ENCODE measurements at regions not wholly inside any gene's neighbourhood (a gene's known extent, or its start where the extent isn't known, plus 50 kb on each side); places are given as distances from the start of the nearest gene placed in this dataset.
A peak's percentile ranks its signal among the peaks of the same experiment; 100 is the strongest.

DNA sequence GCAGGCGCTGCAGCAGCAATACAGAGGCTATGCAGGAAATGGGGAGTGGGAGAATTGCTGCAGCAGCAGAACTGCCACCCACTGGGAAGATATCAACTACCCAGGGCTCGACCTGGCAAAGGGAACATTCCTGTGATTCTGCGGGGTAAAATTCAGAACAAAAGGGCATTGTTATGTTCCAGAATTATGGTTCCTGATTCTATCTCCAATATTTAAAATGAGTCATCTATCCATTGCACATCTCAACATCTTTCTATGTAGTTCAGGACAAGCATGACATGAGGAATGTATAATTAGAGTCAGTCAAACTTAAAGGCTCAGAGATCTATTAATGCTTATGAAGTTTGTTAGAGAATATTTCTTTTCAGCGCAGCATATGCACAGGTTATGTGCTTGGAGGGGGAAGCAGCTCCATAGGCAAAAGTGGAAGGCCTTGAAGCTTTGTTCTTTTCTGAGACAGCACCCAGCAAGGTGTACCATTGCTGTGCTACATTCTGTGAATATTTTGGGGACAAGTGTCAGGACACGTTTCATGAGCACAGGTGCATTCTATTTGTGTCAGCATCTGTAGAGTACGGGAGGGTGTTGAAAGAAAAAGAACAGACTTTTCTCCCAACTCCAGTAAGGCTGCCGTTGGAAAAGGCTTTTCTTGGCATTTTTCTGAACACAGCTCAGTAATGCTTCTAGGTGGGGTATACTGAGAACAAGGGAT, 395.6 kb upstream of the MPDZ start:
- no peak overlapping the region for H3K4me3 Mint-ChIP-seq
- ATAC-seq (no peak), DNase-seq (ENCODE audit: low spot score) (no peak)
- H3K4me1 Mint-ChIP-seq = peaks cover 13% of the 10 kb centered on the region
- Histone ChIP-seq H3K4me2 (no peak overlapping the region), H3K36me3 (ENCODE audit: insufficient read depth) (no peaks in the 10 kb centered on the region), H3K27me3 (ENCODE audit: insufficient read depth) (no peaks in the 10 kb centered on the region), H4K20me1 (replicated peaks; ENCODE audit: insufficient read depth) (no peaks in the 10 kb centered on the region), H2AFZ (peak overlapping the region; percentile 70; the same call in 1 of the 2 replicates), H3K27ac (ENCODE audit: low read depth) (no peak overlapping the region), H3K4me3 (no peak overlapping the region), H3K4me1 (ENCODE audit: insufficient read depth) (no peaks in the 10 kb centered on the region), H3K79me2 (replicated peaks; ENCODE audit: insufficient read depth) (no peaks in the 10 kb centered on the region), H3F3A (replicated peaks; ENCODE audit: low read depth) (no peaks in the 10 kb centered on the region), H3K9me2 (ENCODE audit: insufficient read depth) (peaks cover 4% of the 10 kb centered on the region; the same call in 1 of the 2 replicates)
- H3K27ac Mint-ChIP-seq = no peak overlapping the region
- no peaks in the 10 kb centered on the region for H3K36me3 Mint-ChIP-seq (ENCODE audit: low read depth)
- TF ChIP-seq POLR2AphosphoS5 (IDR thresholded peaks at IDR 0.05; ENCODE audit: low read depth) (no peak), CTCF (conservative IDR thresholded peaks at IDR 0.05; ENCODE audit: low read depth in 2 of 2) (no peak), NANOG (IDR thresholded peaks at IDR 0.05; ENCODE audit: borderline replicate concordance) (no peak), JUNB (IDR thresholded peaks at IDR 0.05; ENCODE audit: unreplicated experiment) (no peak), CREB1 (CRISPR knock-in tag; IDR thresholded peaks at IDR 0.05; ENCODE audit: low read depth) (no peak), EZH2phosphoT487 (IDR thresholded peaks at IDR 0.05; ENCODE audit: unreplicated experiment) (no peak), ZNF462 (CRISPR knock-in tag; IDR thresholded peaks at IDR 0.05) (no peak), STAT1 (IDR thresholded peaks at IDR 0.05; ENCODE audit: unreplicated experiment) (no peak), ZNF331 (CRISPR knock-in tag; IDR thresholded peaks at IDR 0.05; ENCODE audit: low read depth) (no peak)
- TF ChIP-seq, protein P1, sequence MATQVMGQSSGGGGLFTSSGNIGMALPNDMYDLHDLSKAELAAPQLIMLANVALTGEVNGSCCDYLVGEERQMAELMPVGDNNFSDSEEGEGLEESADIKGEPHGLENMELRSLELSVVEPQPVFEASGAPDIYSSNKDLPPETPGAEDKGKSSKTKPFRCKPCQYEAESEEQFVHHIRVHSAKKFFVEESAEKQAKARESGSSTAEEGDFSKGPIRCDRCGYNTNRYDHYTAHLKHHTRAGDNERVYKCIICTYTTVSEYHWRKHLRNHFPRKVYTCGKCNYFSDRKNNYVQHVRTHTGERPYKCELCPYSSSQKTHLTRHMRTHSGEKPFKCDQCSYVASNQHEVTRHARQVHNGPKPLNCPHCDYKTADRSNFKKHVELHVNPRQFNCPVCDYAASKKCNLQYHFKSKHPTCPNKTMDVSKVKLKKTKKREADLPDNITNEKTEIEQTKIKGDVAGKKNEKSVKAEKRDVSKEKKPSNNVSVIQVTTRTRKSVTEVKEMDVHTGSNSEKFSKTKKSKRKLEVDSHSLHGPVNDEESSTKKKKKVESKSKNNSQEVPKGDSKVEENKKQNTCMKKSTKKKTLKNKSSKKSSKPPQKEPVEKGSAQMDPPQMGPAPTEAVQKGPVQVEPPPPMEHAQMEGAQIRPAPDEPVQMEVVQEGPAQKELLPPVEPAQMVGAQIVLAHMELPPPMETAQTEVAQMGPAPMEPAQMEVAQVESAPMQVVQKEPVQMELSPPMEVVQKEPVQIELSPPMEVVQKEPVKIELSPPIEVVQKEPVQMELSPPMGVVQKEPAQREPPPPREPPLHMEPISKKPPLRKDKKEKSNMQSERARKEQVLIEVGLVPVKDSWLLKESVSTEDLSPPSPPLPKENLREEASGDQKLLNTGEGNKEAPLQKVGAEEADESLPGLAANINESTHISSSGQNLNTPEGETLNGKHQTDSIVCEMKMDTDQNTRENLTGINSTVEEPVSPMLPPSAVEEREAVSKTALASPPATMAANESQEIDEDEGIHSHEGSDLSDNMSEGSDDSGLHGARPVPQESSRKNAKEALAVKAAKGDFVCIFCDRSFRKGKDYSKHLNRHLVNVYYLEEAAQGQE (IDR thresholded peaks at IDR 0.05; ENCODE audit: unreplicated experiment) = no peak
- H3K9me3 Mint-ChIP-seq = no peaks in the 10 kb centered on the region
- peaks cover 6% of the 10 kb centered on the region for H3K27me3 Mint-ChIP-seq (ENCODE audit: insufficient read depth, low read depth, poor library complexity)

Measured in GM23338 (cell line).